ENCODE measurements at regions not wholly inside any gene's neighbourhood (a gene's known extent, or its start where the extent isn't known, plus 50 kb on each side); places are given as distances from the start of the nearest gene placed in this dataset.

DNA sequence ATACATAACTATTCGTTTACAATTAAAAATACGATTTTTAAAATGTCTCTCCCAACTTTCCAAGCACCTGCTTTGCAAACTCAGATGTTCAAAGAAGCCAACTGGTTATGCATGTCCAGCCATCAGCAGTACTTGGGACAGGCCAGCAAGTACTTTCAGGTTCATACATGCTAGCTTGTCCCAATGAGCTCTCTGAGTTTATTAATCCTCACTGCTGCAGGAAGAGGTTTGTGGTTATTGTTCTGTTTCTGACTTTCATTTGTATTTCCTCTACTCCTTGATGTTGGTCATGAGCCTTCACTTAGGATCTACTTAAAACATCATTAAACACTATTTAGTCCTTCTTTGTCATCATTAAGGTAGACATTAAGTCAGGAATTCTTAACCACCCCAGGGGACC, 374.1 kb downstream of the LRATD1 start:
- H3K36me3 ChIP-seq (ENCODE audit: control insufficient read depth in 4 of 4, insufficient read depth in 3 of 4, low read depth in 1 of 4, low read length in 3 of 4), result no peaks in the 10 kb centered on the region
- H3K27me3 ChIP-seq (ENCODE audit: control insufficient read depth in 4 of 4, insufficient read depth in 4 of 4, low read length in 3 of 4), result peaks cover 0 to 5% (median 0%) of the 10 kb centered on the region in 4 donors
- H3K4me1 ChIP-seq (ENCODE audit: control insufficient read depth in 4 of 4, insufficient read depth in 4 of 4, low read length in 3 of 4), result no peaks in the 10 kb centered on the region
- WGBS, result 51% methylated on average over 2 of the region's 2 CpGs
- H3K4me3 ChIP-seq (ENCODE audit: low read depth in 1 of 3, low read length in 3 of 3), result no peak overlapping the region
- H3K27ac ChIP-seq (ENCODE audit: low read depth in 1 of 2, low read length in 2 of 2), result no peak overlapping the region
- TF ChIP-seq TAF1 (conservative IDR thresholded peaks at IDR 0.05), result no peak
- TF ChIP-seq RAD21 (IDR thresholded peaks at IDR 0.05), result no peak
- no peak for DNase-seq (ENCODE audit: low spot score)
- no peak overlapping the region for H3K9ac ChIP-seq (ENCODE audit: low read depth in 1 of 2, low read length in 2 of 2)
- H3K9me3 ChIP-seq (ENCODE audit: control insufficient read depth in 4 of 4, low read length in 3 of 4), result no peaks in the 10 kb centered on the region

- no peaks in the 10 kb centered on the region for H3K4me1 ChIP-seq (ENCODE audit: control insufficient read depth in 4 of 4, insufficient read depth in 4 of 4, low read length in 3 of 4)
- TF ChIP-seq RXRA (IDR thresholded peaks at IDR 0.05) (no peak), EGR1 (IDR thresholded peaks at IDR 0.05; ENCODE audit: low read depth in 2 of 2) (no peak)
- H3K36me3 ChIP-seq (ENCODE audit: control insufficient read depth in 4 of 4, insufficient read depth in 3 of 4, low read depth in 1 of 4, low read length in 3 of 4), result no peaks in the 10 kb centered on the region
- no peak overlapping the region for H3K27ac ChIP-seq (ENCODE audit: low read depth in 1 of 2, low read length in 2 of 2)
- WGBS, result 83% methylated on average over 4 of the region's 4 CpGs
- no peak overlapping the region for H3K9ac ChIP-seq (ENCODE audit: low read depth in 1 of 2, low read length in 2 of 2)
- no peaks in the 10 kb centered on the region for H3K9me3 ChIP-seq (ENCODE audit: control insufficient read depth in 4 of 4, low read length in 3 of 4)
- no peak overlapping the region for H3K4me3 ChIP-seq (ENCODE audit: low read depth in 1 of 3, low read length in 3 of 3)
- peaks cover 0 to 5% (median 0%) of the 10 kb centered on the region in 4 donors for H3K27me3 ChIP-seq (ENCODE audit: control insufficient read depth in 4 of 4, insufficient read depth in 4 of 4, low read length in 3 of 4)
- no peak for DNase-seq (ENCODE audit: low spot score)
Observed at GRCh38 chr2:15009681-15010080, 377.2 kb downstream of the LRATD1 start.

- H3K27ac ChIP-seq (ENCODE audit: low read depth in 1 of 2, low read length in 2 of 2), result no peak overlapping the region
- WGBS, result 58% methylated on average over 1 of the region's 1 CpG
- H3K36me3 ChIP-seq (ENCODE audit: control insufficient read depth in 4 of 4, insufficient read depth in 3 of 4, low read depth in 1 of 4, low read length in 3 of 4), result no peaks in the 10 kb centered on the region
- no peak overlapping the region for H3K4me3 ChIP-seq (ENCODE audit: low read depth in 1 of 3, low read length in 3 of 3)
- peaks cover 0 to 5% (median 0%) of the 10 kb centered on the region in 4 donors for H3K27me3 ChIP-seq (ENCODE audit: control insufficient read depth in 4 of 4, insufficient read depth in 4 of 4, low read length in 3 of 4)
- no peak overlapping the region for H3K9ac ChIP-seq (ENCODE audit: low read depth in 1 of 2, low read length in 2 of 2)
- no peaks in the 10 kb centered on the region for H3K9me3 ChIP-seq (ENCODE audit: control insufficient read depth in 4 of 4, low read length in 3 of 4)
- TF ChIP-seq, protein P1, sequence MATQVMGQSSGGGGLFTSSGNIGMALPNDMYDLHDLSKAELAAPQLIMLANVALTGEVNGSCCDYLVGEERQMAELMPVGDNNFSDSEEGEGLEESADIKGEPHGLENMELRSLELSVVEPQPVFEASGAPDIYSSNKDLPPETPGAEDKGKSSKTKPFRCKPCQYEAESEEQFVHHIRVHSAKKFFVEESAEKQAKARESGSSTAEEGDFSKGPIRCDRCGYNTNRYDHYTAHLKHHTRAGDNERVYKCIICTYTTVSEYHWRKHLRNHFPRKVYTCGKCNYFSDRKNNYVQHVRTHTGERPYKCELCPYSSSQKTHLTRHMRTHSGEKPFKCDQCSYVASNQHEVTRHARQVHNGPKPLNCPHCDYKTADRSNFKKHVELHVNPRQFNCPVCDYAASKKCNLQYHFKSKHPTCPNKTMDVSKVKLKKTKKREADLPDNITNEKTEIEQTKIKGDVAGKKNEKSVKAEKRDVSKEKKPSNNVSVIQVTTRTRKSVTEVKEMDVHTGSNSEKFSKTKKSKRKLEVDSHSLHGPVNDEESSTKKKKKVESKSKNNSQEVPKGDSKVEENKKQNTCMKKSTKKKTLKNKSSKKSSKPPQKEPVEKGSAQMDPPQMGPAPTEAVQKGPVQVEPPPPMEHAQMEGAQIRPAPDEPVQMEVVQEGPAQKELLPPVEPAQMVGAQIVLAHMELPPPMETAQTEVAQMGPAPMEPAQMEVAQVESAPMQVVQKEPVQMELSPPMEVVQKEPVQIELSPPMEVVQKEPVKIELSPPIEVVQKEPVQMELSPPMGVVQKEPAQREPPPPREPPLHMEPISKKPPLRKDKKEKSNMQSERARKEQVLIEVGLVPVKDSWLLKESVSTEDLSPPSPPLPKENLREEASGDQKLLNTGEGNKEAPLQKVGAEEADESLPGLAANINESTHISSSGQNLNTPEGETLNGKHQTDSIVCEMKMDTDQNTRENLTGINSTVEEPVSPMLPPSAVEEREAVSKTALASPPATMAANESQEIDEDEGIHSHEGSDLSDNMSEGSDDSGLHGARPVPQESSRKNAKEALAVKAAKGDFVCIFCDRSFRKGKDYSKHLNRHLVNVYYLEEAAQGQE (IDR thresholded peaks at IDR 0.05), result no peak
- TF ChIP-seq GABPA (IDR thresholded peaks at IDR 0.05 in 1 of 2, conservative IDR thresholded peaks at IDR 0.05 in 1 of 2) (no peak), JUND (IDR thresholded peaks at IDR 0.05) (no peak), ATF3 (IDR thresholded peaks at IDR 0.05) (no peak), YY1 (IDR thresholded peaks at IDR 0.05) (no peak), NR2F2 (IDR thresholded peaks at IDR 0.05) (no peak), FOXA1 (IDR thresholded peaks at IDR 0.05) (no peak), FOXA2 (IDR thresholded peaks at IDR 0.05) (no peak), TAF1 (conservative IDR thresholded peaks at IDR 0.05) (no peak), SP1 (IDR thresholded peaks at IDR 0.05) (no peak)
- TF ChIP-seq, protein P2, sequence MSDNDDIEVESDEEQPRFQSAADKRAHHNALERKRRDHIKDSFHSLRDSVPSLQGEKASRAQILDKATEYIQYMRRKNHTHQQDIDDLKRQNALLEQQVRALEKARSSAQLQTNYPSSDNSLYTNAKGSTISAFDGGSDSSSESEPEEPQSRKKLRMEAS (IDR thresholded peaks at IDR 0.05), result no peak
- TF ChIP-seq, protein P3, sequence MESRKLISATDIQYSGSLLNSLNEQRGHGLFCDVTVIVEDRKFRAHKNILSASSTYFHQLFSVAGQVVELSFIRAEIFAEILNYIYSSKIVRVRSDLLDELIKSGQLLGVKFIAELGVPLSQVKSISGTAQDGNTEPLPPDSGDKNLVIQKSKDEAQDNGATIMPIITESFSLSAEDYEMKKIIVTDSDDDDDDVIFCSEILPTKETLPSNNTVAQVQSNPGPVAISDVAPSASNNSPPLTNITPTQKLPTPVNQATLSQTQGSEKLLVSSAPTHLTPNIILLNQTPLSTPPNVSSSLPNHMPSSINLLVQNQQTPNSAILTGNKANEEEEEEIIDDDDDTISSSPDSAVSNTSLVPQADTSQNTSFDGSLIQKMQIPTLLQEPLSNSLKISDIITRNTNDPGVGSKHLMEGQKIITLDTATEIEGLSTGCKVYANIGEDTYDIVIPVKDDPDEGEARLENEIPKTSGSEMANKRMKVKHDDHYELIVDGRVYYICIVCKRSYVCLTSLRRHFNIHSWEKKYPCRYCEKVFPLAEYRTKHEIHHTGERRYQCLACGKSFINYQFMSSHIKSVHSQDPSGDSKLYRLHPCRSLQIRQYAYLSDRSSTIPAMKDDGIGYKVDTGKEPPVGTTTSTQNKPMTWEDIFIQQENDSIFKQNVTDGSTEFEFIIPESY (IDR thresholded peaks at IDR 0.05), result no peak
- DNase-seq (ENCODE audit: low spot score), result no peak
- no peaks in the 10 kb centered on the region for H3K4me1 ChIP-seq (ENCODE audit: control insufficient read depth in 4 of 4, insufficient read depth in 4 of 4, low read length in 3 of 4)
Observed at GRCh38 chr2:15010346-15010745, 377.8 kb downstream of the LRATD1 start.

Measured in liver (tissue), 7 donors.